Endothelial cell of umbilical vein (primary cell): ENCODE measurements at regions not wholly inside any gene's neighbourhood (a gene's known extent, or its start where the extent isn't known, plus 50 kb on each side); places are given as distances from the start of the nearest gene placed in this dataset.

ENCODE experiments used
- CTCF ChIP-seq, 2 donors: IDR thresholded peaks; 1 replicate in 1 of 2; 2 replicates in 1 of 2; pipeline ENCODE4 v1.5.1; 2011; ENCODE audit warnings: low read length in 2 of 2, mild to moderate bottlenecking in 2 of 2, moderate library complexity in 2 of 2, control low read depth in 1 of 2, inconsistent platforms in 1 of 2, low read depth in 1 of 2; ENCODE audit not compliant: insufficient read depth in 1 of 2; ENCODE audit errors: extremely low read depth in 1 of 2
- EZH2 ChIP-seq: IDR thresholded peaks from 2 replicates; pipeline ENCODE4 v1.6.1; 2012; ENCODE audit warnings: borderline replicate concordance, low read depth, mild to moderate bottlenecking, moderate library complexity, low read length, inconsistent platforms; ENCODE audit not compliant: severe bottlenecking
- FOS ChIP-seq: IDR thresholded peaks from 2 replicates; pipeline ENCODE4 v1.6.1; 2011; ENCODE audit warnings: mild to moderate bottlenecking, low read length, moderate library complexity, borderline replicate concordance; ENCODE audit not compliant: insufficient read depth
- GATA2 ChIP-seq: IDR thresholded peaks from 2 replicates; pipeline ENCODE4 v1.7.0; 2011; ENCODE audit warnings: low read depth, mild to moderate bottlenecking, moderate library complexity, mixed read lengths, low read length; ENCODE audit not compliant: insufficient read length, insufficient read depth
- JUN ChIP-seq: IDR thresholded peaks from 2 replicates; pipeline ENCODE4 v1.6.1; 2011; ENCODE audit warnings: borderline replicate concordance, low read depth; ENCODE audit not compliant: insufficient read length, insufficient read depth
- MAX ChIP-seq: IDR thresholded peaks from 2 replicates; pipeline ENCODE4 v1.6.1; 2011; ENCODE audit not compliant: insufficient read depth, insufficient read length
- POLR2A ChIP-seq: IDR thresholded peaks from 2 replicates; pipeline ENCODE4 v1.6.1; 2012; ENCODE audit warnings: low read depth, mild to moderate bottlenecking, control low read depth, low read length
- POLR2AphosphoS5 ChIP-seq: IDR thresholded peaks from 2 replicates; pipeline ENCODE4 v1.6.1; 2012; ENCODE audit warnings: low read depth, mild to moderate bottlenecking, control low read depth, low read length, moderate library complexity; ENCODE audit not compliant: insufficient read depth

GRCh38 chr14:34930591-34931091, 52.2 kb upstream of the SRP54 start:
- TF ChIP-seq EZH2 (no peak), CTCF (IDR thresholded peaks at IDR 0.05; ENCODE audit: extremely low read depth in 1 of 2, insufficient read depth in 1 of 2, low read depth in 1 of 2, low read length in 2 of 2) (no peak), POLR2AphosphoS5 (no peak), JUN (no peak), POLR2A (no peak), FOS (no peak), MAX (no peak), GATA2 (no peak)
